ENCODE measurements at regions not wholly inside any gene's neighbourhood (a gene's known extent, or its start where the extent isn't known, plus 50 kb on each side); places are given as distances from the start of the nearest gene placed in this dataset.
"Not testable (repeated sequence)": the region's sequence is repeated elsewhere in the genome, so short reads cannot be mapped to it uniquely, and the experiment has no call there.

DNA sequence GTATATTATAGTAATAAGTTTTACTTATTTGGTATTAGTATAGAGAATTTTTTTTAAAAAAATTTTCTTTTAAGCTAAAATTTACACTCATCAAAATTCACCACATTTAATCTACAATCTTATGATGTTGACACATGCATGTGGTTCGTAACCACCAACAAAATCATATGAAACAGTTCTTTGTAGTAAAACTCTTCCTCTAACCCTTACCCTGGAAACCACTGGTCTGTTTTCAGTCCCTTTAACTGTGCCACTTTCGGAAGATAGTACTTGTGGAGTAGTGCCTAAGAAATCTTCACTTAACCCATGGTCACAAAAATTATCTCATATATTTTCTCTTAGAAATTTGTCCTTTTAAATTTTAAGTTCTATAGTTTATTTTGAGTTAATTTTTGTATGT is 1498.8 kb downstream of the MAT2B start:
- no peak overlapping the region for H3K4me3 ChIP-seq (ENCODE audit: low read depth, low read length)

DNA sequence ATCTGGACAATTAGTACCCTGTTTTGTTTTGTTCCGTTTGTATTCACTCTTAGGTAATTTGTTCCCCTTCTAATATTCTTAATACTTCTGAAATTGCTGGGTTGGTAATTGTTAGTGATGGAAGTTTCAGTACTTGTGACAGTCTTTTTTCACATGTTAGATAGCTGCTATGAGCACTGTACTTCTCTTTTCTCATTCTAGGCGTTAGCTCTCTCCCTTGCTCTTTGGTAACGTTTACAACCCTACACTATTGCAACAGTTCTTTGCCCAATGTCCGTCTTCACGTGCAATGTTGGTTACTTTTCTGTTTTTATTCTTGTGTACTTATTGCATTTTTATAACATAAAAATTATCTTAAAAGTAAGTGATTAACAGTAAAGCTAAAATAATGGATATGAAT is 1509.0 kb downstream of the MAT2B start:
- no peak overlapping the region for H3K4me3 ChIP-seq (ENCODE audit: low read depth, low read length)

- H3K4me3 ChIP-seq (ENCODE audit: low read depth, low read length) = no peak overlapping the region
Measured at GRCh38 chr5:165015126-165015525, 1509.7 kb downstream of the MAT2B start.

GRCh38 chr5:165015547-165015946 is 1510.1 kb downstream of the MAT2B start:
- no peak overlapping the region for H3K4me3 ChIP-seq (ENCODE audit: low read depth, low read length)

- H3K4me3 ChIP-seq (ENCODE audit: low read depth, low read length) = no peak overlapping the region
Measured at GRCh38 chr5:165026971-165027370, 1521.6 kb downstream of the MAT2B start.

- H3K4me3 ChIP-seq (ENCODE audit: low read depth, low read length) = no peak overlapping the region
Measured at GRCh38 chr5:165028356-165028755, 1522.9 kb downstream of the MAT2B start.

DNA sequence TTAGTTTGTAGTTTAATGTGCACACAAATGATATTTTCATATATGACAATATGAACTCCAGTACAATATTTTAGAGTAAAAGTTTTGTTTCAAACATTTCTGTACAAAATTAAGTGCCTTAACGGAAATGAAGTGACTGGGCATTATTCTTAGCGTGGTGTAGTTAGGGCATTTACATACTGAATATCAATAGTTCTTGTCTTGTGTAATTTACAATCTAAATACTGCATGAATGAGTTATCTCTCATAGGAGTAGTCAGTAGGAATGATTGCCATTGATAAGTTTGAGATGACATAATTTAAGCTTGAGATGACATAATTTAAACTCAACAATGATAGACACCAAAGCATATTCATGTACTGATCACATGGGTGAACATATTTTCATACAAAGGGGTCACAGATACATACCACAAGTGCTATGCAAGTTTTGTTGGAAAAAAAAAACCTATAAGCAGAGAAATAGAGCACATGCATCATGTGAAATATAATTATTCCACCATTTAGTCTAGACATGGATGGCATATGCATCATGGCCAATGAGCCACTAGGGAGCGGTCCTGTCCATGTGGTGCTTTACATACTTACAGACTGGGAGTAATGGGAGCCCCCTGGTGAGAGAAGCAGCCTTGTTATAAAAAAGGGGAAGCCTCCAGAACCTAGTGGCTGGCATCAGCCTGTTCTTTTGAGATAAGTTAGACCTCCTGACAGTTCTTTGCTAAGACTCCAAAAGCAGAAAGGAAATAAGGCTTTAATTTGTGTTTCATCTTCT is 1523.9 kb downstream of the MAT2B start:
- H3K4me3 ChIP-seq (ENCODE audit: low read depth, low read length) = no peak overlapping the region

DNA sequence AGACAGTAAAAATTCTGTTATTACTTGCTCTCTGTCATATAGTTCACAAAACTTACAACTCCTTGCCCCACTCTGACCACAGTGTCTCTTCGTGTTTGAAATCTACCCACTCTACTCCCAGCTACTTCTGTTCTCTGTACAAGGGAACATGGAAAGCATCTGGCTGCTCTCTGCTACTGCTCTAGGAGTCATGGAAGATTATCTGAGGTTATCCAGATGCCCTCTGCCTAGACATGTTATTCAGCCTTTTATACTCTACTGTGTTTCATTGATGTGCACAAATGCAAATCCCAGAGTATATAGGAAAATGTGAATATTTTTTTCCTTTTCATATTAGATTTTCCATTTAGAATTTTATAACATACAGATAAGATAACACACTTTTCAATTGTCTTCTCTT is 1525.6 kb downstream of the MAT2B start:
- no peak overlapping the region for H3K4me3 ChIP-seq (ENCODE audit: low read depth, low read length)

- no peak overlapping the region for H3K4me3 ChIP-seq (ENCODE audit: low read depth, low read length)
Measured at GRCh38 chr5:165031371-165031770, 1526.0 kb downstream of the MAT2B start.

DNA sequence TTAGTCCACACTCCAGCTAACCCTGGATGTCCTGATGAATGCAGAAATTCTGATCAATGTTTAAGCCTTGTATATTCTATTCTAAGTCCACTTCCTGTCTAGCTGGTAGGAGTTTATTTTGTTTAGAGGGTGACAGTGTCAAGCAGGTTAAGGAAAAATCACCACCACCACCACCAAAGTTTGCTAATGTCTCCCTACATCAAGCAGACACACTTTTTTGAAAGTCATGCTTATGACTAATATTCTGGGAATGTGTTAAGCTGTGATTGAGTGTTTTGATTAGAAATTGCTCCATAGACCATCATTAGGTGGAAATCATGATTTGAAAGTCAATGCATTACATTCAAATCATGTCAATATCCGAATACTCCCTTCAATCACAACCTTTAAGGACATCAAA is 1530.1 kb downstream of the MAT2B start:
- H3K4me3 ChIP-seq (ENCODE audit: low read depth, low read length) = no peak overlapping the region

GRCh38 chr5:165039748-165040147 is 1534.3 kb downstream of the MAT2B start:
- no peak overlapping the region for H3K4me3 ChIP-seq (ENCODE audit: low read depth, low read length)

DNA sequence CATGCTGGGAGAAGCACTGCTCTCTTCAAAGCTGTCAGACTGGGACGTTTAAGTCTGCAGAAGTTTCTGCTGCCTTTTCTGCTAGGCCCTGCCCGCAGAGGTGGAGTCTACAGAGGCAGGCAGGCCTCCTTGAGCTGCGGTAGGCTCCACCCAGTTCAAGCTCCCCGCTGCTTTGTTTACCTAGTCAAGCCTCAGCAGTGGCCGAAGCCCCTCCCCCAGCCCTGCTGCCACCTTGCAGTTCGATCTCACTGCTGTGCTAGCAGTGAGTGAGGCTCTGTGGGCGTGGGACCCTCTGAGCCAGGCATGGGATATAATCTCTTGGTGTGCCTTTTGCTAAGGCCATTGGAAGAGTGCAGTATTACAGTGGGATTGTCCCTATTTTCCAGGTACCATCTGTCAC is 1540.5 kb downstream of the MAT2B start:
- H3K4me3 ChIP-seq (ENCODE audit: low read depth, low read length) = not testable (repeated sequence)

- H3K4me3 ChIP-seq (ENCODE audit: low read depth, low read length) = no peak overlapping the region
Measured at GRCh38 chr5:165055476-165055875, 1550.1 kb downstream of the MAT2B start.

GRCh38 chr5:165057145-165057544 is 1551.7 kb downstream of the MAT2B start:
- H3K4me3 ChIP-seq (ENCODE audit: low read depth, low read length) = no peak overlapping the region

DNA sequence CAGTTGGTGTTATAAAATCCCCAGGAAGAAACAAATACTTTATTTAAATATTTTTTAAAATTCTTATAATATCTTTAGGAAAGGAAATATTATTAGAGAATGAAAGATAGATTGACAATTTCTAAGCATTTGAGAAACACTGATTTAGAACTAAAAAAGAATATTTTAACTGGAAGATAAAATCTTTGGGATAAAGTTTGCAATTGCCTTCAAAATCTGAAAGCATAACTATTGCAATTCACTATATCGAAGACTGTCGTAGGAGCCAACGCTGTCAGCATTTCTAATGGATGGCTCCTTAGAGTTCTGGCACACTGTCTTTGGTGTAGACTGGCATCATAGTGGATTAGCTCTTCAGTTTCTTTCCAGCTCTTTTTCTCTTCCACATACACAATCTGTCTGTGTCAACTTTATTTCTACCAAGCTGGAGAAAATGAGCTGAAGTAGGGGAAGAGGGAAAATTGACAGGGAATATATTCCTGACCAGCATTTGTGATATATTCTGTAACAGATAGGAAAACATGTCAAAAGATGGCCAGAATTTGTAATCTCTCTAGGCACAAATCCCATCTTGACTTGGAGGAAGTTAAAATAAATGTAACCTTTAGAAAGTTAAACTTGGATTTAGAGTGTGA is 1561.4 kb downstream of the MAT2B start:
- H3K4me3 ChIP-seq (ENCODE audit: low read depth, low read length) = no peak overlapping the region

GRCh38 chr5:165076686-165077085 is 1571.3 kb downstream of the MAT2B start:
- H3K4me3 ChIP-seq (ENCODE audit: low read depth, low read length) = no peak overlapping the region

DNA sequence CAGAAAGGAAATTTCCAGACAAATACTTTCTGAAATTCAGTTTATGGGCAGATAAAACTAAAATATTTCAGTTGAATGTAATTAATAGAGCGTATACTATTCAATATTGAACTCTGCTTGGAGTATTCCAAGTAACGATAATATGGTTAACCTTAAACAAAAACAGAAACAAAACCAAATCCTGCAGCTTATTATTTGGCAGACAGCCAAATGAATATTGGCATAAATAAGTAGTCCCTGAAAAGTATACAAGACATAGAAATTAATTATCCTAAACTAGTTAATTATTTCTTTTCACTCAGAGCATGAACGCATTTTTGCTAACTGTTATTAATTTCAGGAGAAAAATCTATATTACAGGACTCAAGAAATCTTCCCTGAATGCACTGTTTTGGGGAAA is 1574.0 kb downstream of the MAT2B start:
- no peak overlapping the region for H3K4me3 ChIP-seq (ENCODE audit: low read depth, low read length)

GRCh38 chr5:165083394-165083793 is 1578.0 kb downstream of the MAT2B start:
- H3K4me3 ChIP-seq (ENCODE audit: low read depth, low read length) = no peak overlapping the region

- no peak overlapping the region for H3K4me3 ChIP-seq (ENCODE audit: low read depth, low read length)
Measured at GRCh38 chr5:165086465-165086864, 1581.0 kb downstream of the MAT2B start.

DNA sequence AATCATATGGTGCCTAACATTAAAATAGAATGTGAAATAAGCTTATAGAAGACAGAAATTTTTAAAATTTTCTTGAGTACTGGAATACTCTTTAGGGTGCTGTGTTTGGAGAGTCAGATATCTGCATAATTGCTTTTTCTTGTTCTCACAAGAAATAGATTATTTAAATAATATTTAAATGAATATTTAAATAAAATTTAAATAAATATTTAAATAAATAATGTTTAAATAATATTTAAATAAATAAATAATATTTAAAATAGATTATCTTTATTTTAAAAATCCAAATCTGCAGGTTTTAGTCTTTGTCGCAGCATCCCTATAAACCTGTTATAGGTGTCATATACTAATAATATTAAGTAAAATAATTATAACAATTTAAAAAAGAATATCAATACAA is 1589.4 kb downstream of the MAT2B start:
- H3K4me3 ChIP-seq (ENCODE audit: low read depth, low read length) = no peak overlapping the region

DNA sequence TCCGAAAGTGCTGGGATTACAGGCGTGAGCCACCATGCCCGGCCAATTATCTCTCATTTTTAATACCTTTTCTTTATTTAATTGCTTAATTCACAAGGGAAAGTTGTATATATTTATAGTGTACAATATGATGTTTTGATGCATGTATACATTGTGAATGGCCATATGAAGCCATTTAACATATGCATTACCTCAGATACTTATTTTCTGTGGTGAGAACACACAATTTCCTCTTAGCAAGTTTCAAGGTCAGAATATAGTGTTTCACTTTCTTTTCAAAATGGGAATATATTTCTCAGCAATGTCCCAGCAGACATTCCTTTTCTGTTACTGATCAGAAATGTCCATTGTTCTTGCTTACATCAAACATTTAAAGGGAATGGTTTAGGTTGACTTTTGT is 1596.3 kb downstream of the MAT2B start:
- no peak overlapping the region for H3K4me3 ChIP-seq (ENCODE audit: low read depth, low read length)

DNA sequence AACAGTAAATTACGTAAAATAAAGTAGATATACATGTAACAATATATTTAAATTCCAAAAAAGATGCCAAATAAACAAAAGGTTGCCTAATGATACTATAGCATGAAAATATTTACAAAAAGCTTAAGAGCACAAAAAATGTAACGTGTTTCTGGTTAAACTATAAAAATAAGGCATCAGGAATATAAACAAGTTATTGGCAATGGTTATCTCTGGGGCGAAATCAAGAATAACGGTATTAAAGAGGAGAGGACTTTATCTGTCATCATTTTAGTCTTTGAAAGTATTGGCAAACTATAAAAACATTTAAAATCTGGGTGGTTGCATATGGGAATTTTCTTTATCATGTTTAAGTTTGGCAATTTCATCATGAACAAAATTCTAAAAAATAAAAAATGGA is 1599.2 kb downstream of the MAT2B start:
- no peak overlapping the region for H3K4me3 ChIP-seq (ENCODE audit: low read depth, low read length)

GRCh38 chr5:165108809-165109208 is 1603.4 kb downstream of the MAT2B start:
- H3K4me3 ChIP-seq (ENCODE audit: low read depth, low read length) = no peak overlapping the region

Measured in iPS-11a (cell line).